ENCODE measurements at regions not wholly inside any gene's neighbourhood (a gene's known extent, or its start where the extent isn't known, plus 50 kb on each side); places are given as distances from the start of the nearest gene placed in this dataset.

GRCh38 chr5:164005071-164005470 is 499.7 kb downstream of the MAT2B start:
- H3K4me3 ChIP-seq (ENCODE audit: low read depth, low read length): no peak overlapping the region

GRCh38 chr5:164007064-164007463 is 501.6 kb downstream of the MAT2B start:
- H3K4me3 ChIP-seq (ENCODE audit: low read depth, low read length): no peak overlapping the region

GRCh38 chr5:164009621-164010020 is 504.2 kb downstream of the MAT2B start:
- H3K4me3 ChIP-seq (ENCODE audit: low read depth, low read length): no peak overlapping the region

GRCh38 chr5:164010900-164011299 is 505.5 kb downstream of the MAT2B start:
- H3K4me3 ChIP-seq (ENCODE audit: low read depth, low read length): no peak overlapping the region

GRCh38 chr5:164012371-164012770 is 507.0 kb downstream of the MAT2B start:
- no peak overlapping the region for H3K4me3 ChIP-seq (ENCODE audit: low read depth, low read length)

GRCh38 chr5:164013077-164013670 is 507.8 kb downstream of the MAT2B start:
- H3K4me3 ChIP-seq (ENCODE audit: low read depth, low read length): no peak overlapping the region

- no peak overlapping the region for H3K4me3 ChIP-seq (ENCODE audit: low read depth, low read length)
Observed at GRCh38 chr5:164020116-164020515, 514.7 kb downstream of the MAT2B start.

GRCh38 chr5:164027738-164028137 is 522.3 kb downstream of the MAT2B start:
- no peak overlapping the region for H3K4me3 ChIP-seq (ENCODE audit: low read depth, low read length)

- no peak overlapping the region for H3K4me3 ChIP-seq (ENCODE audit: low read depth, low read length)
Observed at GRCh38 chr5:164038128-164038783, 532.8 kb downstream of the MAT2B start.

GRCh38 chr5:164041105-164041504 is 535.7 kb downstream of the MAT2B start:
- H3K4me3 ChIP-seq (ENCODE audit: low read depth, low read length): no peak overlapping the region

- H3K4me3 ChIP-seq (ENCODE audit: low read depth, low read length): no peak overlapping the region
Observed at GRCh38 chr5:164048359-164048926, 543.0 kb downstream of the MAT2B start.

- no peak overlapping the region for H3K4me3 ChIP-seq (ENCODE audit: low read depth, low read length)
Observed at GRCh38 chr5:164051745-164052144, 546.3 kb downstream of the MAT2B start.

GRCh38 chr5:164052536-164053093 is 547.2 kb downstream of the MAT2B start:
- H3K4me3 ChIP-seq (ENCODE audit: low read depth, low read length): no peak overlapping the region

- no peak overlapping the region for H3K4me3 ChIP-seq (ENCODE audit: low read depth, low read length)
Observed at GRCh38 chr5:164053123-164053522, 547.7 kb downstream of the MAT2B start.

- no peak overlapping the region for H3K4me3 ChIP-seq (ENCODE audit: low read depth, low read length)
Observed at GRCh38 chr5:164054461-164054860, 549.0 kb downstream of the MAT2B start.

GRCh38 chr5:164057121-164057520 is 551.7 kb downstream of the MAT2B start:
- H3K4me3 ChIP-seq (ENCODE audit: low read depth, low read length): no peak overlapping the region

GRCh38 chr5:164058621-164059020 is 553.2 kb downstream of the MAT2B start:
- no peak overlapping the region for H3K4me3 ChIP-seq (ENCODE audit: low read depth, low read length)

- H3K4me3 ChIP-seq (ENCODE audit: low read depth, low read length): no peak overlapping the region
Observed at GRCh38 chr5:164059471-164059870, 554.1 kb downstream of the MAT2B start.

GRCh38 chr5:164060786-164061355 is 555.5 kb downstream of the MAT2B start:
- H3K4me3 ChIP-seq (ENCODE audit: low read depth, low read length): no peak overlapping the region

- no peak overlapping the region for H3K4me3 ChIP-seq (ENCODE audit: low read depth, low read length)
Observed at GRCh38 chr5:164062304-164062703, 556.9 kb downstream of the MAT2B start.

GRCh38 chr5:164065266-164065665 is 559.8 kb downstream of the MAT2B start:
- no peak overlapping the region for H3K4me3 ChIP-seq (ENCODE audit: low read depth, low read length)

- no peak overlapping the region for H3K4me3 ChIP-seq (ENCODE audit: low read depth, low read length)
Observed at GRCh38 chr5:164071671-164072070, 566.3 kb downstream of the MAT2B start.

All from iPS-11a (cell line).